ENCODE measurements at regions not wholly inside any gene's neighbourhood (a gene's known extent, or its start where the extent isn't known, plus 50 kb on each side); places are given as distances from the start of the nearest gene placed in this dataset.

GRCh38 chr3:31456373-31456772, 76.4 kb upstream of the STT3B start:
- Histone ChIP-seq H3K4me3 (ENCODE audit: insufficient read depth, low read depth, low read length) (no peak overlapping the region), H3K36me3 (ENCODE audit: control insufficient read depth, insufficient read depth, low read length) (no peaks in the 10 kb centered on the region), H4K91ac (ENCODE audit: insufficient read depth, low read depth, low read length) (no peak overlapping the region), H3K56ac (ENCODE audit: extremely low read depth, insufficient read depth, low read length) (no peak overlapping the region), H3K9me3 (ENCODE audit: control insufficient read depth, insufficient read depth, low read length) (no peaks in the 10 kb centered on the region), H3K9me1 (ENCODE audit: insufficient read depth, low read length) (no peaks in the 10 kb centered on the region), H3K18ac (ENCODE audit: low read depth, low read length) (no peak overlapping the region), H3K79me1 (ENCODE audit: low read depth in 1 of 2, low read length in 2 of 2) (no peaks in the 10 kb centered on the region), H3K27me3 (ENCODE audit: control insufficient read depth, insufficient read depth, low read length) (0 out of 2 replicates have a peak, but pooled peaks cover 2% of the 10 kb centered on the region), H3K9ac (ENCODE audit: low read depth, low read length) (no peak overlapping the region), H3K14ac (replicated peaks; ENCODE audit: low read depth, low read length) (no peak overlapping the region), H2BK120ac (ENCODE audit: low read depth, low read length) (no peak overlapping the region), H3K4me2 (ENCODE audit: low read depth, low read length) (no peak overlapping the region), H2BK20ac (ENCODE audit: low read depth, low read length) (no peak overlapping the region), H2AK5ac (ENCODE audit: low read depth, low read length) (no peak overlapping the region), H2BK5ac (ENCODE audit: low read depth, low read length, poor library complexity, severe bottlenecking) (no peak overlapping the region), H3K4me1 (ENCODE audit: control insufficient read depth, insufficient read depth, low read length) (no peaks in the 10 kb centered on the region), H3K27ac (ENCODE audit: insufficient read depth, low read length) (no peak overlapping the region), H4K8ac (ENCODE audit: low read depth in 2 of 2, low read length in 2 of 2) (no peak overlapping the region), H3K4ac (ENCODE audit: low read depth, low read length) (no peak overlapping the region), H2AFZ (replicated peaks; ENCODE audit: low read length, poor library complexity) (no peak overlapping the region), H2BK15ac (ENCODE audit: low read depth, low read length) (no peak overlapping the region), H2AK9ac (replicated peaks; ENCODE audit: low read depth, low read length, poor library complexity) (no peak overlapping the region), H4K5ac (ENCODE audit: low read depth, low read length) (no peak overlapping the region), H4K20me1 (ENCODE audit: insufficient read depth, low read length) (no peaks in the 10 kb centered on the region), H3K23ac (ENCODE audit: low read depth, low read length) (no peak overlapping the region)
- ChIA-PET POLR2A (ENCODE audit: unreplicated experiment) (no interaction called here), CTCF (no interaction called here)
- TF ChIP-seq RAD21 (IDR thresholded peaks at IDR 0.05; ENCODE audit: low read length) (no peak), MXI1 (IDR thresholded peaks at IDR 0.05; ENCODE audit: borderline replicate concordance, low read depth, low read length) (no peak), BHLHE40 (IDR thresholded peaks at IDR 0.05; ENCODE audit: low read depth, low read length) (no peak), CHD1 (IDR thresholded peaks at IDR 0.05; ENCODE audit: low read depth, low read length) (no peak), RCOR1 (IDR thresholded peaks at IDR 0.05; ENCODE audit: insufficient replicate concordance, low read length) (no peak), NFE2L2 (IDR thresholded peaks at IDR 0.05; ENCODE audit: low read depth, low read length) (no peak), FOS (IDR thresholded peaks at IDR 0.05; ENCODE audit: low read depth, low read length) (no peak), POLR2A (IDR thresholded peaks at IDR 0.05; ENCODE audit: low read depth, low read length) (no peak), USF2 (IDR thresholded peaks at IDR 0.05; ENCODE audit: low read depth, low read length) (no peak), RFX5 (IDR thresholded peaks at IDR 0.05; ENCODE audit: low read depth, low read length) (no peak), MAFK (IDR thresholded peaks at IDR 0.05; ENCODE audit: low read depth, low read length) (no peak), SMC3 (IDR thresholded peaks at IDR 0.05; ENCODE audit: low read depth, low read length) (no peak), MAZ (IDR thresholded peaks at IDR 0.05; ENCODE audit: borderline replicate concordance, low read depth, low read length) (no peak), CEBPB (IDR thresholded peaks at IDR 0.05; ENCODE audit: low read depth, low read length) (no peak), ELK1 (IDR thresholded peaks at IDR 0.05; ENCODE audit: borderline replicate concordance, low read depth, low read length) (no peak)
- TF ChIP-seq, protein P1, sequence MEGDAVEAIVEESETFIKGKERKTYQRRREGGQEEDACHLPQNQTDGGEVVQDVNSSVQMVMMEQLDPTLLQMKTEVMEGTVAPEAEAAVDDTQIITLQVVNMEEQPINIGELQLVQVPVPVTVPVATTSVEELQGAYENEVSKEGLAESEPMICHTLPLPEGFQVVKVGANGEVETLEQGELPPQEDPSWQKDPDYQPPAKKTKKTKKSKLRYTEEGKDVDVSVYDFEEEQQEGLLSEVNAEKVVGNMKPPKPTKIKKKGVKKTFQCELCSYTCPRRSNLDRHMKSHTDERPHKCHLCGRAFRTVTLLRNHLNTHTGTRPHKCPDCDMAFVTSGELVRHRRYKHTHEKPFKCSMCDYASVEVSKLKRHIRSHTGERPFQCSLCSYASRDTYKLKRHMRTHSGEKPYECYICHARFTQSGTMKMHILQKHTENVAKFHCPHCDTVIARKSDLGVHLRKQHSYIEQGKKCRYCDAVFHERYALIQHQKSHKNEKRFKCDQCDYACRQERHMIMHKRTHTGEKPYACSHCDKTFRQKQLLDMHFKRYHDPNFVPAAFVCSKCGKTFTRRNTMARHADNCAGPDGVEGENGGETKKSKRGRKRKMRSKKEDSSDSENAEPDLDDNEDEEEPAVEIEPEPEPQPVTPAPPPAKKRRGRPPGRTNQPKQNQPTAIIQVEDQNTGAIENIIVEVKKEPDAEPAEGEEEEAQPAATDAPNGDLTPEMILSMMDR (conservative IDR thresholded peaks at IDR 0.05; ENCODE audit: low read depth, low read length): no peak
- in situ Hi-C loops (cut with MboI; ENCODE audit: low sequenced_read_pairs) (no loop called here), intact Hi-C loops (cut with micrococcal nuclease) (no loop called here), dilution Hi-C loops (cut with HindIII; ENCODE audit: low sequenced_read_pairs, unreplicated experiment) (no loop called here)
- no CpG with 5 or more reads among the region's 3 CpGs for WGBS, 2 experiments (ENCODE audit: extremely low coverage in 2 of 2, insufficient read length in 1 of 2)
- ATAC-seq (ENCODE audit: low read depth) (no peak), DNase-seq (no peak)
- BruUV-seq (replicated peaks): no TSS peak

All from IMR-90 (cell line).